Fibroblast of skin of back (primary cell): ENCODE measurements at regions not wholly inside any gene's neighbourhood (a gene's known extent, or its start where the extent isn't known, plus 50 kb on each side); places are given as distances from the start of the nearest gene placed in this dataset.
A peak's percentile ranks its signal among the peaks of the same experiment; 100 is the strongest.

Experiments
- DNase-seq: peaks from one replicate; pipeline ENCODE4 v3.0.0-alpha.2; 2013

DNA sequence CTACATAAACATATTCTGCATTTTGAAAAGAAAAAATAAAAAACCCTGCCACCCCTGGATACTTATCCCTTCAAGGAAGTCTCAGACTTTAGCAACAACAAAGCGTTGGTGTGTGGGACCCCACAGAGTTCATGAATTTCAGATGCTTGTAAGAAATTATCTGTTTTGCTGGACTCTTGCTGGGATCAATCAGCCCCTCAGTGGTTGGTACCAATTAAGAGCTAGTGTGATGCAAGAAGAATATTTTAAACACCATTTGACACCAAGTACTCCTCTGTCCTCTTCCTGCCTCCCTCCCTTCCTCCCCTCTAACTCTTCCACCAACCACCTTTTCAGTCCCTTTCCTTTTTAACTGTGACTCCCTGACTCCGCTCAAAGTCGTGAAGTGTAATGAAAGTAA, 51.5 kb downstream of the SST start:
- no peak for DNase-seq

DNA sequence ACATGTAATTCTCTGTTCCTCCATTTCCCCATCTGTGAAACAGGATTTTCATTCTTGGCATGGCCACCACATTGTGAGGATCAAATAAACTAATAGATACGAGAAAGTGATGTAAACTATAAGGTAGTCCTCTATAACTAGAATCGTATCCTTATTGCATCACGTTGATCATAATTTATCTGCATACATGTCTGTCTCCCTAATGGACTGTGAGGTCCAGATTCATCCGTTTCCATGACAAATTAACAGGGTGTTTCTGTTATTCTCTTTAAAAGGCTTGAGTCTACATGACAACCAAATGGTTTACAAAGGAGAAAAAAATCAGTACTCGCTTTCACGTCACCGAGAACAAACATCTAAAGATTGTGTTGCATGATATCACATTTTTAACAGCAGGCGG, 53.0 kb downstream of the SST start:
- DNase-seq = no peak

DNA sequence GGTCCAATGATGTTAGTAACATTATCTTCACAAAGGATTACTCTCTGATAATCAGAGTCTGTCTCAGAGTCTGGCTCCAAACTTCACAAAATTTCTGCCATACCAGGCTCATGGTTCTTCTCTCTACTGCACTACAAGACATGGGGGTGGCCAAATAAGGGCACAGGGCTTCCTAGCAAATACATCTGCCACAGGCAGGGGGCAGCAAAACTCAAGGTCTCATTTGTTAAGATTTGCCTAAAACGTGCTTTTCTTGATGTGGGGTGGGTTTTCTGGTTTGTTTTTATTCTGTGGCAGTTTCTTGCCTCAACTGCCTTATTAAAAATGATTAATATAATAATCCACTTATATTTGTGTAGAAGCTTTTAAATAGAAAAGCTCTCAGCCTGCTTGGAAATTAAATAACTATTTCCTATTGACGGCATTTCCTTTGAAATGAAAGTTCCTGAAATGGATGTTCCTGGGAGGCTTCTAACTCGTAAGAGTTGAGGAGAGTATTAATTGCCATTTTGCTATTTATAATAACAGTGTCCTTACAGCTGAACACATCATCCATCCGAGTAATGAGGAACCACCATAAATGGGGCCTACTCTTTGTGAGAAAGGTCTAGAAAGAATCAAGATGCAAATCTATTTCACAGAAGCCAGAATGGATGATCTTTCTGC, 53.8 kb downstream of the SST start:
- peak; percentile 51 for DNase-seq

DNA sequence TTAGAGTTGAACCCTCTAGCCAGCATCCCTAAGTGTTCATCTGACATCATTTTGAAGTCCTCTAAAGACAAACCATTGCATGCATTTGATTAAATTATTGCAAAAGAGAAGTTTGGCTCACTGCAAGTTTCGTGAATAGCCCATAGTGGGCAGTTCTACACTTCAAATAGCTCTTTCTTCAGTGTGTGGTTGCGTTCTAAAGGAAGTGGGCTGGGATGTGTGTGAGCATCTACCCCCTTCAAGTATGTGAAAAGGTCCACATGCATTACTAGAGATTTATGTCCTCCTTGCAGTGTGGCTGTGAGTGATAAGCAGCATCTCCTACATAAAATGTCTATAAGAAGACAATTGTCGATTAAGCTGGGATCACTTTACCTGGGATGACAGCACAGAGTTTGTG, 54.6 kb downstream of the SST start:
- DNase-seq = no peak

DNA sequence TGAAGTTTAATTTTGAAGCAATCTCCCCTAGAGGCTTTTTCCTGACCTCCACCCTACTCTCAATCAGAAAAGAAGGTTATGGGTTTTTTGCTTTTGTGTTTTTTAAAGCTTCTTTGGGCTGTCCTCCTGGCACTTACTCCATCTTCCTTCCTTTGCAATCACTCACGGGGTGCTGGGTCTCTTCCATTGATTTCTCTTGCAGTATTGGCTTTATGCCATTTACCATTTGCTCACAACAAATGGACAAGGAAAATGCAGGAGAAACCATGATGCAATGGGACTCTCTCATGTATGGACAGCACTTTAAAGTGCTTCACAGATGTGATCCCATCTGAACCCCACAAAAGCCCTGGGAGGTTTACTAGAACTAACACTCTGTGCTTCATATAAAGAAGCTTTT, 57.5 kb downstream of the SST start:
- no peak for DNase-seq

DNA sequence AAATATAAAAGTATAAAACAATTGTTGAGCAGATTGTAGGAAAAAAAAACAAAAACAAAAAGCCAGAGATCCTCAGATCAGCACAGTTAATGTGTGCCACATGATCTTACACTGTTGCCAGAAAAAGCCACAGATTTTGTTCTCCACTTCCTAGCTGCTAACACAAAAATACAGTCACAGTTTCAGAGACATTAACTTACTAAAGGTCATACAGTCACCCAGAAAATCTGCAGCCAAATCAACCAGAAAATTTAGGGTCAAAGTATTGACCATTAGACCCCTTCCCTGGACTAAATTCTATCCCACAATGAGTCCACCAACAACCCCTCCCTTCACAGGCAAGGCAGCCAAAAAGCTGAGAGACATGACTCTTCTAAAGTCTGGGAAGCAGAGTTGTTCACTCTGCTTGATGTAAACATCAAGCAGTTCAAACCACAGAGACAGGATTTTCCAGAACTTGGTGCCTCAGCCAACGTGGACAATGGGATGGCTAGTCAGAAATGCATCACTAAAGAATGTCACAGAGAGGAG, 59.1 kb downstream of the SST start:
- DNase-seq = peak; percentile 3

DNA sequence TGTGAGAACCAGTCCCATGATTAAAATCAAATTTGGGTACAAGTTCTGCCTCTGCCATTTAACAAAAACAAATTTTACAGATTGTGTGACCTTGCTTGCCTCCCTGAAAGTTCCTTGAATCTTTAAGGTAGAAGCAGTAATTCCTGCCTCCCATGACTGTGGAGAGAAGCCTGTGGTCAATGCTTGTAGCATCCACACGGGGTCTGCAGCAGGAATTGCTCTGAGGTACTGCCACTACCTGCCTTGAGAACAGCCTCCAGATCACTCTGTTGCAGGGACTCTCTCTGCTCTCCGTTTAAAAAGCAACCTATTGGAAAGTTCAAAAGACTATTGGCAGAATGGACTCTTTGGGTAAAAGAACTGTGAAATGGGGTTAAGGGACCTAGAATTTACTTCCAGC, 75.9 kb downstream of the SST start:
- DNase-seq = no peak

DNA sequence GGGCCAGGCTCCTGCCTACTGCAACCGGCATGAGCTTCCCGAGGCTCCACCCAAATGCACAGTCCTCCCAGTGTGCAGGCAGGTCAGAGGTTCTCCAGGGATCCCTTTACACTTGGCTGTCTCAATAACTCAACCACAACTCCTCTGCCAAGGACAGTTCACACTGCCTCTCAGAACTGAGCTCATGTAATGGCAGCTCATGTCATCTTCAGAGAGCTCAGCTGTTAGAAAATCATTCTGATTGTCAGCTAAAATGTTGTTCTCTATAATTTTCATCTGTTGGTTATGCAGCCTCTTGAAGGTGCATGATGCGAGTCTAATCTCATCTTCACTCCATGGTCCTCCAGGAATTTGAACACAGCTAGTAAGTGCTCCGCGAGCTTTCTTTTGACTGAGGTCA, 76.7 kb downstream of the SST start:
- DNase-seq = no peak

DNA sequence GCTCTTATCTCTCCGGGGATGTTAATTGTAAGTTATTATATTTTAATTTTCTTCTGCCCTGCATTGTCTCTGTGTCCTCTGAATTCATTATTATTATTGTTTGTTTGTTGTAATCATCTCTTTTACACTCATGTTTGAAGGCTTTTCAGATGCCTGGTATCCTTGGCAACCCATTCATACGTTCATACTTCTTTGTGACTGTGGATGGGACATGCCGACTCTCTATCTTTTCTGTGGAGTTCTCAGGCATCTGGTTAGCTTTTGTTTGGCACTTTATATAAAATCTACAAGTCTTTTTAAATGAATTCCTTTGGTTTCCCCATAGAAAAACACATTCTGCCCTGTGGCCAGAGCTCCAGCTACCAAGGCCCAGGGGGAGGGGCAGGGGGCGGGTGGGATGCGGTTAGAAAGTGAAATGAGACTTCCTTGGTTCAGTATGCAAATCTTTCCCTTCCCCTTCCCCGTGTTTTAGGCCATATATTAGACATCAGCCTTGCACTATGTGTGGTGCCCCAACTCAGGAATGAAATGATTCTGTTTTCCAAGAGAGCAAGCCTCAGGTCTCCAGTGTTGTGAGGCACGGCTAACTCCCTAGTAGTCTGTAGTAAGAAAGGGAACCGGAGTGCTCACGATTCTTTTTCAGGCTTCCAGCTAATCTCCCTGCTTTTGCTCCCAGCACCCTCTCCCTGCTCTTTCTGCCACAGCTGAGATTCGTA, 79.2 kb downstream of the SST start:
- no peak for DNase-seq

DNA sequence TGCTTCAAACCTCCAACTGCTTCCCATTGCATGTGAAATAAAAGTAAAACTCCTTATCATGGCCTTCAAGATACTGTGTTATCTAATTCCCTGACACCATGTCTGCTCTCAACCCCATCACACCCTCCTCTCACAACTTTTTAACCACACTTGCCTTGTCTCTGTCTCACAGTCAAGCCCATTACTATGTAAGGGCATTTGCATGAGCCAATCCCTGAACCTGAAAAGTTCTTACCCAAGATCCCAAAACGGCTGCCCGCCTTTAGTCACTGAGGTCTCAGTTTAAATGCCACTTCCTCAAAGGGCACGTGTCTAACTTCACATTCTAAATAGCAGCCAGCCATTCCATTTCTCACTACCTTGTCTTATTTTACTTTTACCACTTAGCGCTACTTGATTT, 83.1 kb downstream of the SST start:
- DNase-seq = no peak

DNA sequence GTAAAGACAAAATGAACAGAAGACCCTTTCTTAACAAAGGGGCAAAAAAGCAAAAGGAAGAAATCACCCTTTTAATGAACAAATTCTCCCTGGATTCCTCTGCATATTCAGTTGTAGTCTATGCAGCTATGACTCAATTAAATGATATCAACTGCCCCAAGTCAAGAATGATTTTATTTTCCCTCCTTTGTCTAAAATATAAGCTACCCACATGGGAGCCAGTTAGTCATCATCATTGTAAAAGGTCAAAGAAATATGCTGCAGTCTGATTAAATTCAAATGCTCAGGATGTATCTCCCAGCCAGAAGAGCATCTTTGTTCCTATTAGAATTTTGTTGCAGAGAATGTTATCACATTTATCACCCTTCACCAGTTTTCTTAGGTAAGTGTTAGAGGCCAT, 84.0 kb downstream of the SST start:
- DNase-seq = peak; percentile 27

DNA sequence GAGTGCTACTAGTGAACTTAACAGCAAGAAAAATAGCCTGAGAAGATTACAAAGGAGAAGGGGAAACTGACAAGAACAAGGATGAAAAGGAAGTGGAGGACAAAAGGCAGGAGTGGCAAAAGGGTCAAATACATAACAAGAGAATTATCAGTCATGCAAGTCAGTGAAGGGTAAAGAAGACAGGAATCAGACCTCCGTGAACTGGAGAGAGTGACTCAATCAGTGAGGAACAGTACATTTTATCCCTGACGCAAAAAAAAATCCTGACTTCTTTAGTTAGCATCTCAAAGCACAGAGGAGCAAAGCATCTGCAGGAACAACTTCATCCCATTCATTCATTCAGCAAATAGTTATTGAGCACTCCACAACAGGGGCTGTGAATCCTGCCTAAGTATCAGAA, 97.8 kb downstream of the SST start:
- no peak for DNase-seq

DNA sequence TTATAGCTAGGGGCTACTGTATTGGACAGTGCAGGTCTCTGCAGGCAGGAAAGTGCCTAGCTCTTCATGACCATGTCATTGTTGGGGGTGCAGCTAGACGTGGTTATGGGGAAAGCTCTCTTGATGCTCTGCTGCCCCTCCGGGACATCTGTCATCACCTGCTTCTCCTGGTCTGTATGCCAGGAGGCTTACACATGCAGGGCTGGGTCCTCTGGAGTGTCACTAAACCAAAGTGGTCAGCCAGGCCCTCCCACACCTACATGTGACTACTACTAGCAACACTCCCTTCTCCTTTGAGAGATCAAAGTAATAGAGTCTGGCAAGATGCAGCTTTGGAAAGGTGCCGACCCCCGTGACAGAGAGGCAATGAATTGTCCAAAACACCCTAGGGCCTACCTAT, 98.5 kb downstream of the SST start:
- no peak for DNase-seq

DNA sequence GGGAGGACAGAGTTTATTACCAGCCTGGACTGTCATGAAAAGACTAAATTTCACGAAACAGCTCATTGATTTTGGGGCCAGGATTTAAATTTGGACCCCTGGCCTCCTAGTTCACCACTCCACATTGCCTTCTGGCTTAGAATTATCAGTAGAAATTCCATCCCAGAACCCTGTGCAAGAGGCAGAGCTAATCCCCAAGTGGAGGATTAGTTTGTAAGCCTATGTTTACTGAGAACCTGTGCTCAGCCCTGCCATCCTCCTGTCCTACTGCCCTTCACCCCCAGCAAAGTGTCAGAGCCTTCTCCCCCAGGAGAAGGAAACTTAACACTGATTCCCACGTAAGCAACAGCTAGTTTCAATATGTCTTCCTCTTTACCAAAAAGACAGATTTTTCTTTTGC, 99.4 kb downstream of the SST start:
- no peak for DNase-seq

DNA sequence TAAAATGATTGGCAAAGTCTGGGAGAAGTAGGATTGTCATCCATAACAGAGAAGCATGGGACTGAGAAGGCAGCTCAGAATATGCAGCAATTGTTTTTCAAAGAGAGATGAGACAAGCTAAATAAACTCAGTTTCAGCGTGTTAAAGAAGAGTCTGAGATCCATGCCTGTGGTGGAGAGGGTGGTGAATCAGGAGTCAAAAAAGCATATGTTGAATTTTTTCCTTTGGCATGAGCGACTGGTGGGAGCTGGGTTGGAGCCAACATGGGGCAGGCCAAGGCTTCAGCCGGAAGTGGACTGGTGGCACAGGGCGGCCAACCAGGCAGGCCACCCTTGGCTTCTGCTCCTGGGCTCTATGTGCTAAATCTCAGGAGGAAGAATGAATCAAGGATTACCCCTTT, 102.0 kb downstream of the SST start:
- DNase-seq = peak; percentile 82

DNA sequence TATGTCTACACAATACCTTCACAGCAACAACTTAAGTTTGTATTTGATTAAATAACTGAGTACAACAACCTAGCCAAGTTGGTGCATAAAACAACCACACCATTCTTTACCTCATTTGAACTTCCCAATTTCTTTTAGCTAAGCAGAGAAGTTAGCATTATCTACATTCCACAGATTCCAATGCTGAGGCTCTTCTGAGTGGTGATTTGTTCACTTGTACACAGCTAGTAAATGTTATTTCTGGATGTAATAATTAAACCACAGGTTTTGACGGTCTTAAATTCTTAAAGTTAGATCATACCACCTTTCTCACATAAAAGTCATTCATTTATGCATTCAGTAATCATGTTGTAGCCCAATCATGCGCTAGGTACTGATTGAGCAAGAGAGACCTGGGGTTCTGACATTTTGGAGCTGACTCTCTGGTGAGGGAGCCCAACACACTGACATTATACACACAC, 102.5 kb downstream of the SST start:
- peak; percentile 84 for DNase-seq

DNA sequence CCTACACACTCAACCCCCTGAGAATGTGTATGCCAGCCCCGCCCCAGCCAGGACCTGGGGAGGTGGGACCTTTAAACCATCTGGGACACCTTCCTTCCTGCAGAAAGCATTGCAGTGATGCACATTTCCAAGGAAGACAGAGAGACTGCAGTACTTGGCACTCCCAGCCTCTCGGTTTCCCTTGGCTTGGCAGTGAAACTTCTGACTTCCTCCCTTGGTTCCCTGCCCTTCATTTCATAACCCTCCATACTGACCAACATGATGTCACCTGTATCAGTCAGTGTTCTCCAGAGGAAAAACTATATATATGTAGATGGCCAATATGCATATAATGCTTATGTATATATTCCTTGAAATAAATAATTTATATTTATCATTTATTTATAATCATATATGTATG, 103.2 kb downstream of the SST start:
- no peak for DNase-seq

DNA sequence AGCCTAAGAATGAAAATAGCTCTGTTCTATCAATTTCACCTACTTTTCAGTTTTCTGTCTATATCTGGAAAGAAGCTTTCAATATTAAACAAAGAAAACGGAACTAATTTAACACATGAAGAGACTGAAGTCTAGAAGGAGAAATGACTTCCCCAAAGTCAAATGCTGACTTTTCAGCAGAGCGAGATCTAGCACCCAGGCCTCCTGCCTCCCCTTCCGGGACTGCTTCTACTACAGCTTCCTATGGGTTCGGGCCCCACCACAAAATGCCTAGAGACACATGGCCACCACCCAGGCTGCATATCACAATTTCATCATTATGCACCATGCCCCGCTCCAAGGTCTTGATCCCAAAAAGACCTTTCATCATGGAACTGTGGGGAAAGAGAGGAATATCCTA, 104.5 kb downstream of the SST start:
- no peak for DNase-seq

DNA sequence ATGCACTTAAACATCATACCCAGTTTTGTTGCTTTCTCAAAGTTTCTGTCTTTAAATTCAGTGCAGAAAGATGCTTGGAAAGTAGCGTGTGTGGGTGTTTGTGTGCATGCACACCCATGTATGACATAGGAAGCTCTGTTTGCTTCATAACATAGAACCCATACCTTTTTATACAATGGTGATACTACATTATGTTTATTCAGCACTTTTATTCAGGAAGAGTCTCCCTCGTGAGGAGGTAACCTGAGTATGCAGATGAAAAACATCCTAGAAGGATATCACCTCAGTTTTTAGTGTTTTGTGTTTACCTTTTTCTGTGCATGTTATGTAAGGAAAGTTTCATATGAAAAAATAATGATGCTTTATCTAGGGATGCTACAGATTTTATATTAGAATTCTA, 111.2 kb downstream of the SST start:
- DNase-seq = no peak

DNA sequence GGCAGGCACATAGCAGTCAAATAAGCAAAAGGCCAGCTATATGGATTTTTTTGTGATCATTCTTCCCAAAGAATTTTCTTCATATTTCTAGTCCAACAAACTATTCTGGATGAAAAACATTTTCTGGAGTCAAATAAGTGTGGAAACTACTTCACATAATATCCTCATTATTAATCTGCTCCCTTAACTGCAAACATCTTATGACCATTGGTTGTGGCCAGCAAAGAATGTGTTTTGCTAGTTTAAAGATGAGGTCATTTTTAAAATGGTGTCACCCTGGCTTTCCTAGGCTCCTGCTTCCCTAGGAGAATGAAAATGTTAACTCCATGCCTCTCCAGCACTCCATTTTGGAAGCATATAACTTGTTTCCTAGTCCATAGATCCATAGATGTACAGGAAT, 118.8 kb downstream of the SST start:
- DNase-seq = peak; percentile 82

DNA sequence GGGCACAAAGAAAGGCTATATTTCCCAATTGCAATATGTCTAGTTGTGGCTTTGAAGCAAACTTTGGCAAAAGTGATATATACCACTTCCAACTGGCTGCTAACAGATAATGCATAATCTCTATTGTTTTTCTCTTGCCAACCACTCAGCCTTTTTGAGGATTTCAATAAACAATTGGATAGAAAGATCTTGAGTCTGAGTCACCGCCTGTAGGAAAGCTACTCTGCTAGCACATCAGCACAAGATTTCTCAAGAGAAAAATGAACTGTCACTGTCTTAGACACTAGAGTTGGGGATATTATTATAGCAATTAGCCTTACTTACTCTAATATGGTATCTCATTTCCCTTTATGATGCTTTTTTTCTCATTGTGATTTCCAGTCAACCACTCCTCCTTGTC, 119.7 kb downstream of the SST start:
- DNase-seq = peak; percentile 35

DNA sequence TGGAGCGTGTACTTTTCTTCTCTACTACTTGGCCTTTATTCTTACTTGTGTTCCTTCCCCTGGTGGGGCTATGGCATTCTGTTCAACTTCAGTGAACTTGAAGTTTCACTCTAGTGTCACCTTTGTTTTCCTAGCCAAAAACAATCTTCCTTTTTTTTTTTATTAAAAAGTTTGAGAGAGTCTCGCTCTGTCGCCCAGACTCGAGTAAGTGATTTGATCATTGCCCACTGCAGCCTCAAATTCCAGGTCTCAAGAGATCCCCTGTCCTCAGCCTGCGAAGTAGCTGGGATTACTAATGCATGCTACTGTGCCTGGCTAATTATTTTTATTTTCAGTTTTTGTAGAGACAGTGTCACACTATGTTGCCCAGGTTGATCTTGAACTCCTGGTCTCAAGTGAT, 124.8 kb downstream of the SST start:
- DNase-seq = no peak

DNA sequence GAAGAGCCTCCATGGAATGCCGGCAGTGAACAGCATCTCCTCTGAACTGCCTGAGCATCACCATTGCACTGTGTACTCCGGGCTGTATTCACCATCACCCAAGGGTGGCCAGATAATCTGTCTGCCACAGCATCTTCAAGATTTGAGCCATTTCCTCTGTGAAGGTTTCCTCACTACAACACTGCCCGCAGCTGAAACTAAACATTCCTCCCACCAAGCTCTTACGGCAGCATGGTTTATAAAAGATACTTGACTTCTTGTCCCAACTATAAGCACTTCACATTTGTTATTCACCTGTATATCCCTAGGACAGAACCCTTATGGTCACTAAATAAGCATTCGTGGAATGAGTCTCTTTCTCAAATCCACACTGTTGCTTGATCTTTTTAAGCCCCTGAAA, 125.9 kb downstream of the SST start:
- no peak for DNase-seq

DNA sequence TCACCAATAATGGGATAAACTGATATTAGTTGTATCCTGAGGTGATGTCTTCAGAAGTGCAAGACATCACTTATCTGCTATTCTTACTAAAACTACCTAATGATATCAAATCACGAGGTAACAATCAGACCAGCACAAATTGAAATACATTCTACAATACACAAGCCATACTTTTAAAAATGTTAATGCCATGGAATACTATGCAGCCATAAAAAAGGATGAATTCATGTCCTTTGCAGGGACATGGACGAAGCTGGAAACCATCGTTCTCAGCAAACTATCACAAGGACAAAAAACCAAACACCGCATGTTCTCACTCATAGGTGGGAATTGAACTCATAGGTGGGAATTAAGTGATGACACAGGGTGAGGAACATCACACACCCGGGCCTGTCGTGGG, 129.3 kb downstream of the SST start:
- DNase-seq = no peak

DNA sequence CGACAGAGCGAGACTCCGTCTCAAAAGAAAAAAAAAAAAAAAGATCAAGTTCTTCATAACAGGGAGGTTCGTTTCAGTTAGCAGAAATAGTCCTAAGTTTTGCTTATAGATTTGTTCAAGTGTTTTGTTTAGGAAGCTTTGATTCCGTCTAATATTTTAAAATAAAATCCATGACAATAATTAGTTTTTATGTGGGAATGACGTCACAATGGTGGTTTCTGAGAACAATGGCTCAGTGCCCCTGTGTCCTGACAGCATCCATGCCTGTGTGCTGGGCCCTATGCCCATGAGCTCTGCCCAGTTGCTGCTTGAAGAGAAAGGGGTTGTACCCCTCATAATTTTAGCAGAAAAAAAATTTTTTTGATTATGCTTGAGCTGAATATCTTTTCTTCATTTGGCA, 134.0 kb downstream of the SST start:
- DNase-seq = no peak
